Activated B cell treated with CpG ODN at 0.5 μM for 24 hours (primary cell): ENCODE measurements at regions not wholly inside any gene's neighbourhood (a gene's known extent, or its start where the extent isn't known, plus 50 kb on each side); places are given as distances from the start of the nearest gene placed in this dataset.

Source experiments
- ATAC-seq: fragments of 200-7000 bp; cut with Tn5 transposase; one replicate; pipeline ENCODE4 v1.10.0; 2021; ENCODE audit warnings: low read depth, mild to moderate bottlenecking, moderate library complexity
- CTCF ChIA-PET: fragments of 350-600 bp; sonication (Branson Sonifier 250); formaldehyde crosslinking; loops from one replicate; lab custom pipeline; 2021; ENCODE audit warnings: antibody characterized with exemption; lab: Charles Lee
- POLR2A ChIA-PET: fragments of 350-600 bp; sonication (Branson Sonifier 250); formaldehyde crosslinking; loops from one replicate; lab custom pipeline; 2021; ENCODE audit warnings: antibody characterized with exemption; lab: Charles Lee
- DNase-seq: peaks from one replicate; pipeline ENCODE4 v3.0.0; 2022
- H3K27ac Mint-ChIP-seq: one replicate; pipeline ENCODE4 v1.8.0; 2020; ENCODE audit warnings: mixed read lengths
- H3K27me3 Mint-ChIP-seq: one replicate; pipeline ENCODE4 v1.8.0; 2021; ENCODE audit warnings: mixed read lengths
- H3K36me3 Mint-ChIP-seq: one replicate; pipeline ENCODE4 v1.8.0; 2021; ENCODE audit warnings: low read depth, mixed read lengths
- H3K4me1 Mint-ChIP-seq: one replicate; pipeline ENCODE4 v1.8.0; 2021; ENCODE audit warnings: mixed read lengths
- H3K4me3 Mint-ChIP-seq: one replicate; pipeline ENCODE4 v1.8.0; 2020; ENCODE audit warnings: mild to moderate bottlenecking, mixed read lengths
- H3K9me3 Mint-ChIP-seq: one replicate; pipeline ENCODE4 v1.8.0; 2020; ENCODE audit warnings: mixed read lengths
- intact Hi-C: fragments of 100-400 bp; cut with micrococcal nuclease; formaldehyde crosslinking; loops from one replicate; pipeline ENCODE4 v1.15.1; 2024
- TF ChIP-seq, protein P1 (sequence below): fragments of 200-600 bp; IDR thresholded peaks from one replicate; pipeline ENCODE4 v1.8.0; 2022; ENCODE audit warnings: antibody characterized with exemption, mild to moderate bottlenecking

DNA sequence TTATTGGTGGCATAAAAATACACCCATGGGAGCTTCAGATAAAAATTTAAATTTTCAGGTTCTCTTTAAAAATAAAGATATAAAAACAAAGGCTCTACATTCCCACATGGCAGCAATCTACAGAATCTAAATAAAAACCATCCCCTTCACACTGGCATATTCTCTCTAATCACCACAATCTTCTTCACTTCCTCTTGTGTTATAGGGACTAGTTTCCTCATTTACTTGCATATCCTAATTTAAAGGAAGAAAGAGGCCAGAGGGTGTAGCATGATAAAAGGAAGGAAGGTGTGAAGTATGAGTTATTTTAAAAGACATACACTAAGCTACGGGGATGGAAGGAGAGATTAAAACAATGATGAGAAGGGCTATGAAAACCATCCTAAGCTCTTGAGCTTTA is 390.5 kb downstream of the ZNF608 start:
- no peaks in the 10 kb centered on the region for H3K9me3 Mint-ChIP-seq
- H3K27me3 Mint-ChIP-seq: no peaks in the 10 kb centered on the region
- H3K4me1 Mint-ChIP-seq: peaks cover 11% of the 10 kb centered on the region
- intact Hi-C loops: no loop called here
- no peak for ATAC-seq
- ChIA-PET CTCF (no interaction called here), POLR2A (no interaction called here)
- no peak for DNase-seq
- H3K4me3 Mint-ChIP-seq: no peak overlapping the region
- H3K27ac Mint-ChIP-seq: no peak overlapping the region
- TF ChIP-seq, protein P1, sequence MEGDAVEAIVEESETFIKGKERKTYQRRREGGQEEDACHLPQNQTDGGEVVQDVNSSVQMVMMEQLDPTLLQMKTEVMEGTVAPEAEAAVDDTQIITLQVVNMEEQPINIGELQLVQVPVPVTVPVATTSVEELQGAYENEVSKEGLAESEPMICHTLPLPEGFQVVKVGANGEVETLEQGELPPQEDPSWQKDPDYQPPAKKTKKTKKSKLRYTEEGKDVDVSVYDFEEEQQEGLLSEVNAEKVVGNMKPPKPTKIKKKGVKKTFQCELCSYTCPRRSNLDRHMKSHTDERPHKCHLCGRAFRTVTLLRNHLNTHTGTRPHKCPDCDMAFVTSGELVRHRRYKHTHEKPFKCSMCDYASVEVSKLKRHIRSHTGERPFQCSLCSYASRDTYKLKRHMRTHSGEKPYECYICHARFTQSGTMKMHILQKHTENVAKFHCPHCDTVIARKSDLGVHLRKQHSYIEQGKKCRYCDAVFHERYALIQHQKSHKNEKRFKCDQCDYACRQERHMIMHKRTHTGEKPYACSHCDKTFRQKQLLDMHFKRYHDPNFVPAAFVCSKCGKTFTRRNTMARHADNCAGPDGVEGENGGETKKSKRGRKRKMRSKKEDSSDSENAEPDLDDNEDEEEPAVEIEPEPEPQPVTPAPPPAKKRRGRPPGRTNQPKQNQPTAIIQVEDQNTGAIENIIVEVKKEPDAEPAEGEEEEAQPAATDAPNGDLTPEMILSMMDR: no peak
- H3K36me3 Mint-ChIP-seq: no peaks in the 10 kb centered on the region

DNA sequence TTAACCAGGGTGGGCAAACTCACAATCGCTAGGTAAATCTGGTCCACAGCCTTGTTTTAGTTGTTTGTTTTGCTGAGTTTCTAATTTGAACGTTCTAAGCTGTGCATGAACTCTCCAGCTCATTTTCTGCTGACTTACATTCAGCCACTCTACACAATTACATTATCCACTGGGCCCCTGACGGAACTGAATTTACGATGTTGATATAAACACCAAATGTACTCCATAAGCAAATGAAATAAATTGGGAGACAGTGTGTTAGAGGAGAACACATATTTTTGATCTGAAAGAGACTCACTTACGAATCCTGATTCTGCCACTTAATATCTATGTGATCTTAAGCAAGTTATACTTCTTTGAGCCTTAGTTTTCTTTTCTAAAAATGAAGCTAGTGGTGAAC is 393.4 kb downstream of the ZNF608 start:
- Mint-ChIP-seq H3K4me3 (no peak overlapping the region), H3K9me3 (no peaks in the 10 kb centered on the region), H3K36me3 (no peaks in the 10 kb centered on the region), H3K27ac (no peak overlapping the region), H3K27me3 (no peaks in the 10 kb centered on the region), H3K4me1 (peaks cover 11% of the 10 kb centered on the region)
- no peak for DNase-seq
- CTCF ChIA-PET: no interaction called here
- TF ChIP-seq, protein P1: no peak
- no peak for ATAC-seq
- POLR2A ChIA-PET: no interaction called here
- intact Hi-C loops: no loop called here

GRCh38 chr5:124352312-124352711 is 394.1 kb downstream of the ZNF608 start:
- ChIA-PET CTCF (no interaction called here), POLR2A (no interaction called here)
- TF ChIP-seq, protein P1: no peak
- Mint-ChIP-seq H3K4me3 (no peak overlapping the region), H3K4me1 (peaks cover 11% of the 10 kb centered on the region), H3K27ac (no peak overlapping the region), H3K36me3 (no peaks in the 10 kb centered on the region), H3K27me3 (no peaks in the 10 kb centered on the region), H3K9me3 (no peaks in the 10 kb centered on the region)
- ATAC-seq: no peak
- intact Hi-C loops: no loop called here
- no peak for DNase-seq

DNA sequence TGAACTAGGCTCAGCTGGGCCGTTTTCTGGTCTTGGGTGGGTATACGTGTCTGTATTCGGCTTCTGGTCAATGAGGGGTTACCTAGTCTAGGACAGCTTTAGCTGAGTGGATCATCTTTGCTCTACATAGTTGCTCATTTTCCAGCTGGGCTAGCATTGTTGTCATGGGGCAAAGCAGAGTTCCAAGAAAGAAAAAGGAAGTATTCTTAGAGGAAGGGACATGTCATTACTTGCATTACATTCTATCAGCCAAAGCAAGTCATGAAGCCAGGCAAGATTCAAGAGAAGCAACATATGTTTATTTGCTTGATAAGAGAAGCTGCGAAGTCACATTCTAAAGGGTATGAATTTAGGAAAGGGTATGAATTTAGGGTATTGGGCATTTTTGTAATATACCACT is 396.5 kb downstream of the ZNF608 start:
- no peak for DNase-seq
- ATAC-seq: no peak
- Mint-ChIP-seq H3K4me3 (no peak overlapping the region), H3K27ac (no peak overlapping the region), H3K4me1 (peaks cover 1% of the 10 kb centered on the region), H3K27me3 (no peaks in the 10 kb centered on the region), H3K36me3 (no peaks in the 10 kb centered on the region), H3K9me3 (no peaks in the 10 kb centered on the region)
- TF ChIP-seq, protein P1: no peak
- POLR2A ChIA-PET: no interaction called here
- CTCF ChIA-PET: no interaction called here
- intact Hi-C loops: no loop called here

- ATAC-seq: no peak
- CTCF ChIA-PET: no interaction called here
- intact Hi-C loops: no loop called here
- H3K27ac Mint-ChIP-seq: no peak overlapping the region
- no peaks in the 10 kb centered on the region for H3K4me1 Mint-ChIP-seq
- TF ChIP-seq, protein P1: no peak
- H3K36me3 Mint-ChIP-seq: no peaks in the 10 kb centered on the region
- no peaks in the 10 kb centered on the region for H3K27me3 Mint-ChIP-seq
- no peaks in the 10 kb centered on the region for H3K9me3 Mint-ChIP-seq
- no peak overlapping the region for H3K4me3 Mint-ChIP-seq
- no peak for DNase-seq
- POLR2A ChIA-PET: no interaction called here
Measured at GRCh38 chr5:124343451-124343867, 403.0 kb downstream of the ZNF608 start.
